ENCODE measurements at regions not wholly inside any gene's neighbourhood (a gene's known extent, or its start where the extent isn't known, plus 50 kb on each side); places are given as distances from the start of the nearest gene placed in this dataset.
"Not testable (repeated sequence)": the region's sequence is repeated elsewhere in the genome, so short reads cannot be mapped to it uniquely, and the experiment has no call there.

- no peak for DNase-seq
Measured at GRCh38 chr6:85803721-85804120, 161.0 kb upstream of the SYNCRIP start.

GRCh38 chr6:85802162-85802561, 159.5 kb upstream of the SYNCRIP start:
- DNase-seq = no peak

GRCh38 chr6:85798931-85799652, 156.4 kb upstream of the SYNCRIP start:
- DNase-seq = no peak

- DNase-seq = no peak
Measured at GRCh38 chr6:85797993-85798392, 155.3 kb upstream of the SYNCRIP start.

GRCh38 chr6:85795945-85796344, 153.3 kb upstream of the SYNCRIP start:
- peak; percentile 34 for DNase-seq

- DNase-seq = no peak
Measured at GRCh38 chr6:85792254-85792653, 149.6 kb upstream of the SYNCRIP start.

- DNase-seq = no peak
Measured at GRCh38 chr6:85775883-85776282, 133.2 kb upstream of the SYNCRIP start.

- no peak for DNase-seq
Measured at GRCh38 chr6:85772641-85773040, 130.0 kb upstream of the SYNCRIP start.

GRCh38 chr6:85771925-85772430, 129.3 kb upstream of the SYNCRIP start:
- DNase-seq = no peak

- no peak for DNase-seq
Measured at GRCh38 chr6:85771455-85771854, 128.8 kb upstream of the SYNCRIP start.

GRCh38 chr6:85764844-85765243, 122.2 kb upstream of the SYNCRIP start:
- no peak for DNase-seq

- DNase-seq = no peak
Measured at GRCh38 chr6:85756982-85757381, 114.3 kb upstream of the SYNCRIP start.

- DNase-seq = no peak
Measured at GRCh38 chr6:85754894-85755293, 112.2 kb upstream of the SYNCRIP start.

GRCh38 chr6:85752602-85753001, 109.9 kb upstream of the SYNCRIP start:
- no peak for DNase-seq

- no peak for DNase-seq
Measured at GRCh38 chr6:85751374-85752055, 108.8 kb upstream of the SYNCRIP start.

GRCh38 chr6:85750146-85750545, 107.5 kb upstream of the SYNCRIP start:
- not testable (repeated sequence) for DNase-seq

GRCh38 chr6:85749236-85749635, 106.5 kb upstream of the SYNCRIP start:
- DNase-seq = no peak

- no peak for DNase-seq
Measured at GRCh38 chr6:85747666-85748065, 105.0 kb upstream of the SYNCRIP start.

- DNase-seq = no peak
Measured at GRCh38 chr6:85747093-85747492, 104.4 kb upstream of the SYNCRIP start.

GRCh38 chr6:85744433-85744970, 101.8 kb upstream of the SYNCRIP start:
- no peak for DNase-seq

- DNase-seq = no peak
Measured at GRCh38 chr6:85726206-85726605, 83.5 kb upstream of the SYNCRIP start.

- no peak for DNase-seq
Measured at GRCh38 chr6:85715797-85716196, 73.1 kb upstream of the SYNCRIP start.

- no peak for DNase-seq
Measured at GRCh38 chr6:85714893-85715530, 72.3 kb upstream of the SYNCRIP start.

- DNase-seq = no peak
Measured at GRCh38 chr6:85712346-85712745, 69.7 kb upstream of the SYNCRIP start.

Measured in NCI-H1417 treated with DMSO at 0.1 percent for 48 hours (cell line).